D721Med (cell line): ENCODE measurements at regions not wholly inside any gene's neighbourhood (a gene's known extent, or its start where the extent isn't known, plus 50 kb on each side); places are given as distances from the start of the nearest gene placed in this dataset.

Source experiments
- DNase-seq: peaks from one replicate; pipeline ENCODE4 v3.0.0; 2011; ENCODE audit warnings: low spot score; ENCODE audit not compliant: insufficient read length
- FAIRE-seq: peaks from 2 replicates; lab custom pipeline; 2011; peaks lifted over from hg19 to GRCh38; lab: Jason Lieb, UNC
- CTCF ChIP-seq: IDR thresholded peaks from 2 replicates; pipeline ENCODE4 v1.5.1; 2012; ENCODE audit warnings: mild to moderate bottlenecking, control low read depth; ENCODE audit not compliant: insufficient read depth; ENCODE audit errors: missing control alignments

DNA sequence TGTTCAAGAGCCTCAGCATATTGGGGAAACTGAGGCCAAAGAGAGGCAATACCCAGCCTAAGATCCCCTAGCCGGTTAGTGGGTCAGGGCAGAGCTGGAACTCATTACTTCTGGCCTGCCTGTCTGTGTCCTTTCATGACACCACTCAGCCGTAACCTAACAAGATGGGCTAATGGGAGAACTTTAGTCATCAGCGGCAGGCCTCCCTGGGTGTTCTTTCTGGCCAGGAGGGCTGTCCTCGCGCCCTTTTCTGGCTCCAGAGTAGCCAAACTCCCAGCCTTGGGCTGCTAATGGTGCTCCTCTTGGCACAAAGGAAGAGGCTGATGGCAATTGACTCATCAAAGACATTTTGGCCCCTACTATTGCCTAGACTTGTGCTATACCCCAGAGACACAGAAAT lies 76.6 kb downstream of the NCR2 start:
- DNase-seq (no peak), FAIRE-seq (no peak)
- no peak for TF ChIP-seq CTCF

DNA sequence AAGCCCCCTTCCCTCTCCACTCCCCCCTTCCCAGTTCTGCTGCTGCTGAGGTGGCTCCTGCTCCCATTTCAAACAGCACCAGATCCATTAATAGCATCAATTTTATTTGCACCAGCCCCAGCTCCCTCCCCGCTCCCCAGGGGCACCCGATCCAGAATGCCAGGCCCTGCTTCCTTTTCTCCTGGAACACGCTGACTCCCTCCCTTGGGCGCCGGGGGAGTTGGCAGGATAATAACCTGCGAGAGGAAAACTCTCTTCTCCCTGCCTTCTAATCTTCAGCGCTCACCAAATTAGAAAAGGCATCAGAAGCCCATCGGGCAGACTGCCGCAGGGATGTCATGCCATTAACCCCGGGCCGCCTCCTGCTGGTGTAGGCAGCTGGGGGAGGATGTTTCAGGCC lies 77.8 kb downstream of the NCR2 start:
- no peak for FAIRE-seq
- no peak for DNase-seq
- TF ChIP-seq CTCF = no peak

DNA sequence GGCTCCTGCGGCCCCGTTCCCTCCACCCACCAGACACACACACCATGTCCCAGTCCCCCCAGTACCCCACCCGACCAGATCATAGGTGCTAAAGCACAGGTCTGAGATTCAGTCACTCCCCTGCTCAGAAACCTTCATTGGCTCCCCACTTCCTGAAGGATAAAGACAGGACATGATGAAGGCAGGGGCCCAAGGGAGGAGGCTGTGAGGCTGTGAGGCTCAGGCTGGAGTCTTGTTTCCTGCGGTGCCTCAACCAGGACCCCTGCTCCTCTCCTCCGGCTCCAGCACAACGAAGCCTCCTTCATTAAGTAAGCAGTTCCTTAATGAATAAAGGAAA lies 81.1 kb downstream of the NCR2 start:
- DNase-seq = no peak
- no peak for TF ChIP-seq CTCF
- FAIRE-seq = no peak

- FAIRE-seq = no peak
- TF ChIP-seq CTCF = no peak
- no peak for DNase-seq
Measured at GRCh38 chr6:41418741-41419140, 83.3 kb downstream of the NCR2 start.

DNA sequence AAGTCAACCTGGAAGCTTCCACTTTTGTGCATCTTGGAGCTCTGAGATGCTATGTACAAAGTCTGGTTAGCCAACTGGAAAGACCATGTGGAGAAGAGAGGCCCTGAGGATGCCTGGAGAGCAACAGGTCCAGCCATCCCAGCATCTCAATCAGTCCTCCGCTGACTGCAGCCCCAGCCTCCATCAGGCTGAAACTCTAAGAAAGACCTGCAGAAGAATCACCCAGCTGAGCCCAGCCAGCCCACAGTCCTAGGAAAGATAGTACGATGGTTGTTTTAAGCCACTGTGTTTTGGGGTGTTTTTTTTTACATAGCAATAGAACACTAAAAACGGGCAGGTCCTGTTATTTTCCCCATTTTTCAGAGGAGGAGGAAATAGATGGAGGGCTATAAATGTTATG lies 84.0 kb downstream of the NCR2 start:
- no peak for TF ChIP-seq CTCF
- FAIRE-seq = no peak
- DNase-seq = no peak

DNA sequence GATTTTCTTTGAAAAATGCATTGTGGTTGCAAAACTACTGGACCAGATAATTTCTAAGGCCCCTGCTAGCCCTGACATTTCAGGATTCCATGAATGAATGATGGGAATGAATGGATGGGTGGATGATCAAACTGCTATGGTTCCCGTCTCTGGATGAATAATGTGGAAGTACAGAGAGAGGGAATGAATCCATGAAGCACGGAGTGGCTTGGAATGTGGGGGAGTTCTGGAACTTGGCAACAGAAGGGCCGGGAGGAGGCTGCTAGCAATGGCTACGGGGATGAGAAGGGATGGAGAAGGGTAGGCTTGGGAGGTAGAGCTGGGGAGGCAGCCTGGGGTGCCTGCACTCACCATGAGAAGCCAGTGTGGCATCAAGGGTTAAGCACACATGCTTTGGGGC lies 84.8 kb downstream of the NCR2 start:
- DNase-seq = no peak
- no peak for FAIRE-seq
- TF ChIP-seq CTCF = no peak

DNA sequence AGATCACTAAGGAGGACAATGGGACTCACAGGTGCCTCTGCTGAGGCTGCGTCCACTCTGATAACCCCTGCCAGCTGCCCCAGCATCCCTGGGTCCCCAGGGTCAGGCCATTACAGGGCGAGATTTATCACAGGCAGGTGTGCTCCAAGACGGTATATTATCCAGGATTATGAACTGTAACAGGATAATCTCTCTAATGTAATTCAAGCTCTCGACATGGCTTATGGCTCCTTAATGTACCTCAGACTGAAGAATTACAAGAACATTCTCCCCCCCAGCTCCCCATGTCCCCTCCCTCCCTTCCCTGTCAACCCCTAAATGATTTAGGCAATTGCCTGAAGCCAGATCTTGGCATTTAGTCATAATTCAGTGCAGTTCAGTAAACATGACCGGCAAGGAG lies 86.8 kb downstream of the NCR2 start:
- TF ChIP-seq CTCF = no peak
- DNase-seq (no peak), FAIRE-seq (peak; percentile 64)
